Endometrial microvascular endothelial cells (primary cell): ENCODE measurements at regions not wholly inside any gene's neighbourhood (a gene's known extent, or its start where the extent isn't known, plus 50 kb on each side); places are given as distances from the start of the nearest gene placed in this dataset.

Experiments used
- in situ Hi-C: cut with HindIII; loops from 2 replicates; pipeline ENCODE4 v1.10.0; 2017; ENCODE audit warnings: low sequenced_read_pairs, low pct_unique_long_range_greater_than_20kb; ENCODE audit errors: inconsistent ontology term

DNA sequence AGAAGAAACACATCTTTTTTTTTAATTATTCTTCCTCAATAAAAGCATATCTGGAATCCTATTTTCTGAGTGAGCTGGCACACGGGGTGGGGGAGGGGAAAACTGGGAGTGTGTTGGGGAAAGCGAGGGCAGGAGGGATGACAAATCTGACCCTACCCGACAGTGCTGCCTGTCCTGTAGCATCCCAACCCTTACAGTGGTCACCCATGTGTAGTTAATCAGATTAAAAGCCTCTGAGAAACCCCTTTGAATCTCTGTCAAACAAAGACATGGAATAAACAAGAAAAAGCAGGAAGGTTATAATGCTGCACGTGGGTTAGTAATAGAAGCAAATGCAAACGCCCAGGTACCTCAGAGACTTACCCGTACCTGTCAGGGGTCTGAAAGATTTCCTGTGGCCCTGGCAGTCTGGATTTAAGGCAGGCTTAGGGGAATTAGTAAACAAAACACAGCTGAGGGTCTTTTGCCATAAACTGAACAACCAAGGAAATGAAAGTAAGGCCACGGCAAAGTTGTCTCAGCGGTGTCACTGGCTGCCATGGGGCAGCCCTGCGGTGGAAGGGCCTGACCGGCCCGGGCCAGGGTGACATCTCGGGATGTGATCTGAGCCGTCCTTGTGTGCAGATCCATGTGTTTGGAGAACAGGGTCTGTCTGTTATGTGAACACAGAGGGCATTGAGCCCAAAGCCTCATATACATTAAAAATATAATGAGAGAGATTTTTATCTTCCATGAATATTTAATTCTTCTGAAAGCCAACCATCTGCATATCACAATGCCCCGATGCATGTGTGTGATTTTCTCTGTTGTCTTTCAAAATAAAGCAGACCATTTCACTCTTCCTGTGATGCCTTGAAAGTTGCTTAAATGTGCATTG, 308.2 kb downstream of the ZNF608 start:
- in situ Hi-C loops: no loop called here

DNA sequence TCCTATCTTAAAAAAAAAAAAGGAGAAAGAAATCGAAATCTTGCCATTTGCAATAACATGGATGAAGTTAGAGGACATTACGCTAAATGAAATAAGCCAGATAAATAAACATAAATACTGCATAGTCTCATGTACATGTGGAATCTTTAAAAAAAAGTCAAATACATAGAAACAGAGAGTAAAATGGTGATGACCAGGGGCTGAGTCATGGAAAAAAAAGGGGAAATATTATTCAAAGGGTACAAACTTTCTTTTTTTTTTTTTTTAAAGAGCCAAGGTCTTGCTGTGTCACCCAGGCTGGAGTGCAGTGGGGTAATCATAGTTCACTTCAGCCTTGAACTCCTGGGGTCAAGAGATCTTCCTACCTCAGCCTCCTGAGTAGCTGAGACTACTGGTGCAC, 310.1 kb downstream of the ZNF608 start:
- in situ Hi-C loops: no loop called here

DNA sequence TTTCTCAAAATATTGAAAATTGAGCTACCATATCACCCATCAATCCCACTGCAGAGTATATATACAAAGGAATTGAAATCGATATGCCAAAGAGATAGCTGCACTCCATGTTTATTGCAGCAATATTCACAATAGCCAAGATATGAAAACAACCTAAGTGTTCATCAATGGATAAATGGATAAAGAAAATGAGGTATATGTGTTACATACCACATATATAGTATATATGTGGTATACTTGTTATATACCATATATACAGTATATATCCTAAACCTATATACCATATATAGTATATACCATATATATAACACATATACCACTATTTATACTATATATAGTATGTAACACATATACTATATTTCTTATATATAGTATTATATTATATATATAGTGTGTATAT, 313.3 kb downstream of the ZNF608 start:
- in situ Hi-C loops: no loop called here

DNA sequence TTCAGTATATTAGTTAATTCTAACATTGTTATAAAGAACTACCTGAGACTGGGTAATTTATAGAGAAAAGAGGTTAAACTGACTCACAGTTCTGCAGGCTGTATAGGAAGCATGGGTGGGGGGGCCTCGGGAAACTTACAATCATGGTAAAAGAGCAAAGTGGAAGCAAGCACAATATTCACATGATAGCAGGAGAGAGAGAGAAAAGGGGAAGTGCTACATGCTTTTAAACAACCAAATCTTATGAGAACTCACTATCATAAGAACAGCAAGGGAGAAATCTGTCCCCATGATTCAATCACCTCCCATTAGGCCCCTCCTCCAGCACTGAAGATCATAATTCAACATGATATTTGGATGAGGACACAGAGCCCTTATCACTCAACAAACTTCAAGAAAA, 324.9 kb downstream of the ZNF608 start:
- in situ Hi-C loops: no loop called here

DNA sequence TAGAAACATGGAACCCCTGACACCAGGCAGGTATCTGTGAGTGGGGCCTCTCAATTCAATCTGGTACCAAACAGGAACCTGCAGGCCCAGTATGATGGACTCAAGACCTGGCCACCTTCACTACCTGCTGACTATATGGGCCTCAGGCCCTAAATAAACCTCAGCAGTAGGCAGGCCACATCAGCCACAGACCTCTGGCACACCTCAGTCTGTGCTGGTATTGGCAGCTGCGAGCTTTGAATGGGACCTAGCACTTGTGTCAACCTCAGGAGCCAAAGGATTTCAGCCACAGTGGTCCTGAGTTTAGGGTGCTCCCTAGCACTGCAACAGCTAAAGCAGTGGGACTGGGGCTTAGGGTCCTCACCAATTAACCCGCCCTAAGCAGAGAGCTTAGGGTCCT, 325.5 kb downstream of the ZNF608 start:
- in situ Hi-C loops: no loop called here

DNA sequence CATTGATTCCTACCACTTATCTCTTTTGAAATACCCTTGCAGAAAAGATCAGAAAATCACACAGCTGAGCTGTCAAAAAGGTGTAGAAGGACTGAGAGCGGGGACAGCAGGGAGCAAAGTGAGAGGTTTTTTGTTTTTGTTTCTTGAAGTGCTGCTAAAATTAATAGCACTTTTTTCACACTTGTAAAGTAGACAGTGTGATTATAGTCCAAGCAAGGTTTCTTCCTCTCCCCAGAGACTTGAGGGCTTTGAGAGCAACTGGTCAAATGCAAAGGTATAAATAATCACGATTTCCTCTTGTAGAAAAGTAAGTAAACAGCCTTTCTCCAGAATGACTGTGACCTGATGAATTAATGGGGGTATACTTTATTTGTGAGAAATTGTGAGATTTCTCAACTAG, 326.9 kb downstream of the ZNF608 start:
- in situ Hi-C loops: no loop called here

DNA sequence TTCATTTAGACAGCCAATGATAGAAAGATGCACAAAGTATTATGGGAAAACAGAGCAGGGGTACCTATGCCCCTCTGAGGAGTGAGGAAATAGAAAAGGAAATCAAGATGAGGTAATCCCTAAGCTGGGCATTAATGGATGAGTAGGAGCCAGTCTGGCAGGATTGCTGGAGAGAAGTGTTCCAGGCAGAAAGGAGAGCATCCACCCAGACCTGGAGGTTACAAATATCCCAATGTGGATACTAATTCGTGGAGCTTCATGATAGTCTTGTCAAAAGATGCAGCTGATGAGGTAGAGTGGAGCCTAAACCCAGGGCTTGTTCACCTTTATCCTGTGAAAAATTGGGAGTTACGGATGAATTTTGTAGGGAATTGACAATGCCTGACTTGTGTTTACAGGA, 328.0 kb downstream of the ZNF608 start:
- in situ Hi-C loops: no loop called here

DNA sequence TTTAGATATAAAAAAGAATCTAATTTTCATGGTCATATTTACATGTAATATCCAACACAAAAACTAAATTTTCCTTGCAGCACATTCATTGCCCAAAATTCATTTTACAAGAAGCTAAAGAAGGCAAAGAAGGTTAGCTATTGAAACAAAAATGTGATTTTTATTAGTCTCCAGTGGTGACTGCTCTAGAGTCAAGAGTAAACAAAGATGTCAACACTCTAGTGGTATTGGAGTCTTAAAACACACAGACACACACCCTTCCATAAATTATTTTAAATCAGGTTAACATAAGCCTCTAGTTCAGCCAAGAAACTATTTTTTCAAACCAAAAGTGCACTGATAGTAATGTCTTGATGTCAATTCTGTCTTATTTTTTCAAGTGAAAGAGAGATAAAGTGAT, 329.2 kb downstream of the ZNF608 start:
- in situ Hi-C loops: no loop called here

DNA sequence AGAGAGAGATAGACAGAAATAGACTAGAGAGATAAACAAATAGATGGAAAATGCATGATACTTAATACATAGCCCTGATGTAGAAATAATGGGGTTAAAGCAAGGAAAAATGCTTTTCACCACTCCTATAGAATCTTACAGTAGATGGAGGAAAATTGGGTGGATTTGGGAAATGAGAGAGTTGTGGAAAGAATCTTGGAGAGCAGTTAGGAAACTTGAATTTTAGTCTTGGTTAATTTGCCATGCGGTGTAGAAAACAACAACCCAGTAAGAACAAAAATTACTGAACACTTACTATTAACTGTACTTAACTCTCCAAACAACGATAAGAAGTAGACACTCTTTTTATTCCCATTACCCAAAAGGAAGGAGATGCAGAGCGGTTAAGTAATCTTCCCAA, 329.8 kb downstream of the ZNF608 start:
- in situ Hi-C loops: no loop called here

DNA sequence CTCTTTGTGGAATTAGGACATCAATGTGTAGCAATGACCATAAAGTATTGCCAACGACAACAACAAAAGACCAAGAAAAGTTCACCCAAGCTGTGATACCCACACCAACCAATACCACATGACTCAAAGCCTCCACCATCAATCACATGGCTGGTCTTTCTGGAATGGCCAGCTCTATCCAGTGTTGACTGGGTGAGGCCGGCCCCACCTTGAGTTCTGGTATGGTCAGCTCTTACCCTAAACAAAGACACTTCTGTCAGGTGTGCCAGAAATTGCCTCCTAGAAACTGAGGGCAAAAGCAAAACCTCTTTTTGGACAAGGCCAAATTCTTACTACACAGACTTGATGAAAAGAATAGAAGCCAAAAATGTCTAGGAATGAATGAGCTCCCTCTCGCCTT, 331.5 kb downstream of the ZNF608 start:
- in situ Hi-C loops: no loop called here

DNA sequence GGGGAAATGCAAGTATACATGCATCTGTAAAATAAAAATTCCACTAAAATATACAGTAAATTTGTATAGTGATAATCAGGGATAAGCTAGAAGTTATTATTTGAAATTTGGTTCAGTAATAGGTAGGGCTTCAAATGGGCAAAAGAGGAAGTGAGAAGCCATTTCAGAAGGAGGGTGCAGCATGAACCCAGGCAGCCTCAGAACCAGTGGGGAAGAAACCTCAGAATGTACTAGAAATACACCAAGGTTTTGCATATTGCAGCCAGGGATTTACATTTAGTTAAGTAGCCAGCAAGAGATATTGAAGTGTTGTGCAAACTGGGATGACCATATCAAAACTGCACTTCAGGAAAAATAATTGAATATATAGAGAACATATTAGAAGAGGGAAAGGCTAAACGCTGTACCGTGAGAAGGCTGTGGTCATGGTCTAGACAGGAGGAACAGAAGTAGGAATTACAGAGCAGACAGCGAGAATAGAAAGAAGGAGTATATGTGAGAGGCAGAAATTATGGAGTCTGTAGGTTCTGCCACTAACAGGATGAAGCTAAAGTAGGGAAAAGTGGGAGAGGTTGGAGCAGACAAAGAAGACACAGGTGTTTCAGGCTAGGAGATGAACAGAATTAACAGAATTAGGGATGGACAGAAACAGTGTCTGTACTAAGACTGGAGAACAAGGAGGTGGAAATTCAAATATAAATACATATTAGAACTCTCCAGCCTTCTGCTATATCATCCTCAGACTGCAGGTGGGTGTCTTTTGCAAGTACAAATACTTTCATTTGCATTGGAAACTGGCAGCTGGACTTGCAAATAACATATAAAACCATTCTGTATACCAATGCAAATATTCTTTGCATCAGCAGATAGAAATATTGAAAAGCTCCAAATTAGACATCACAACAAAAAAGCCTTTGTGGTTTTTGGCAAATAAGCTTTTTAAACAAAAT, 335.6 kb downstream of the ZNF608 start:
- in situ Hi-C loops: no loop called here

DNA sequence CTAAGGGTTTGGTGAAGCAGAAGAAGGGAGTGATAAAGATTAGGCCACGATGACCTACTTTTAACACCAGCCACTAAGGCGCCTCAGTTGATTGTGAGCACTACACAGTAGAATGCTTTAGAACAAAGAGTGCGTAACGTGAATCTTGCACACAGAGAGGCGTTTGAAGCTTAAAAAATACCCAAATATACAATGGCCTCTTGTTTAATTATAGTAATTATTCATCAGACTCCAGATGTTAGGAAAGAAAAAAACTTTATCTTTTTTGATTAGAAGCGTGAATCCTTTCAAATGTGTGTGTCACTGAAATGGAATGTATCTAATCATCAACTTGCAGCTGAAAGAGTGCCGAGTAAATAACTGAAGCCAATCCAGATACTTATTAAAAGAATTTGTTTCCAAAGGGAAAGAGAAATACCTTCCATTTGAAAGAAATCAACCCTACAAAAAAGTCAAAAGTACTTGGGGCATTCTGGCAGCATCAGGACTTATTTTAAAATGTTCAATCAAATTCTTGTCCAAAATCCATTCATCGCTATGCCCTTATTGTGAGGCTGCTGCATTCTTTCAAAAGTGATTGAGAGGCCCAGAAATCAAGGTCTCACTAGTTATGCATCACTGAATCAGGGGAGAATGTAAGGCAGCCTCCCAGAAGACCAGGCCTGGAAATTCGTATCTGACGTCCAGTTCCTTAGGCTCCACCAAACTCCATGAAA, 337.5 kb downstream of the ZNF608 start:
- in situ Hi-C loops: no loop called here

DNA sequence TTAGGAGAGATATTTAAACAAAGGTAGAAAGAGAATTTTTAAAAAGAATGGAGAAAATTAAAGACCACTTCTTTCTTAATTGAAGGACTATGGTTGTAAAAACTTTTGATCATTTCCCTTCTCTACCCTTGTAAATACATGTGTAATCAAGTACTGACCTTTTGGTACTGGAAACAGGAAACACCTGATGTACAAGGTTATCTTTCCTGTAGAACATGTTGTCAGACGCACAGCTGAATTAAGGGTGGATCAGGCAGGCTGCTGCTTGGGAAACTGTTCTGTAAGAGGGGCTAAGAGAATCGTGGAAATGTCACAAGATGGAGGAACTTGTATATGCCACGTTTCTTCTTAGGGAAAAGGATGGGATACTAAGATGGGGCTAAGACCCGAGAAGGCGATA, 341.6 kb downstream of the ZNF608 start:
- in situ Hi-C loops: no loop called here

DNA sequence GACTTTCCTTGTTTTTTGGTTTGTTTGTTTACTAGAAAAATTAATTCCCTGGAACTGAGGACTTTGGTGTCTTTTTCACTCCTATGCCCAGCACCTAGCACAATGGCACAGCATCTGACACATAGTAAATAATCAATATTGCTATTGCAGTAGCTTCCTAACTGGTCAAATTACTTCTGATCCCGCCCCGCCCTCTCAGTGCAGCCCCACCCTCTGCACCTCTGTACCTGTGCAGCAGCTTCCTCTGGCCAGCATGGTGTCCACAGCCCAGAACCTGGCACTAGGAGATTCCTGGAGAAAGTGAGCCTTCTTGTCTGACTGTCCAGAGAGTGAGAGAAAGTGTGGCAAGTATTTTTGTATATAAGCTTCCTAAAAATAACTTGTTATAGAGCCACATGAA, 343.2 kb downstream of the ZNF608 start:
- in situ Hi-C loops: no loop called here

DNA sequence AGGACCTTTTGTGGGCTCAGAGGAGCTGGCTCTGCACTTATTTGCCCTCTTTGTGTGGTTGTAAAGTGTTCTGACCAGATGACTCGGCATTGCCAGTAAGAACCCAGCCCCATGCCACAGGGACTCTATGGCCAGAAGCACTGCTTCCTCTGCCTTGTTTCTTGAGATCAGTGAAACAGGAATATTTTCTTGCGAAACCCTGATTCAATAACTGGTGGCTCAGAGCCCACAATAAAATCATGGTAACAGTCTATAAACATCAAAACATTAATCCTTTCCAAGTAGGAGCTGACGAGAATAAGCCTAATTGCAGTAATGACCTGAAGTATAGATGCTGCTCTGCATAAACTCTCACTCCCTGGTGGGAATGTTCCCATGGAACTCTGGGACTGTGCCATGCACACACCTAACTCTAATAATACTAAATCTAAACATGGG, 344.3 kb downstream of the ZNF608 start:
- in situ Hi-C loops: no loop called here

DNA sequence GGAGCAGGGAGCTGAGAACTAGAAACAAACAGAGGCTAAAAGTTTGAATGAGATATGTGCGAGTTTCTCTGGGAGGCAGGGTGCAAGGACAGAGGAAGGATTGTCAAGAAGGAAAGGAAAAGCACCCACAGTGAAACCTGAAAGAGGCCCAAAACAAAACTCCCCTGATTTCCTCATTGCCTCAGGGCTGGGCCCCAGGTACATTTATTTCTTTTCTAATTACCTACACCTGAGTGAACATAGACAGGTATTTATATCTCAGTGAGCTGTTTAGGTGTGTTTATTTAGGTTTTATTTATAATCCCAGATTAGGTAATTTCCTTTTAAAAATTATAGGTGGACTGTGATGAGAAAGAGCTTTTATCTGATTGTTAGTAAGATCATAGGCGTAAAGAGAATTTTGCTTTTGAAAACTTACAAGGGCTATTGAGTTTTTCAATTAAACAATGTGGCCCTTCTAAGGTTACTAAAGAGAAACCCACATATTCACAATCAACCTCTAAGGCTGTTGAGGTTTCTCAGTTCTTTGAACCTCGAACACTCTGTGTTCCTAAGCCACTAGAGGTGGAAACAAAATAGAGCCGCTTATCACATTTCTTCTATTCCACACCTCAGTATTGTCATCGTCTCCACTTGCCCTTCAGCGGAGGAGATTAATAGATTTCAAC, 344.8 kb downstream of the ZNF608 start:
- in situ Hi-C loops: no loop called here

DNA sequence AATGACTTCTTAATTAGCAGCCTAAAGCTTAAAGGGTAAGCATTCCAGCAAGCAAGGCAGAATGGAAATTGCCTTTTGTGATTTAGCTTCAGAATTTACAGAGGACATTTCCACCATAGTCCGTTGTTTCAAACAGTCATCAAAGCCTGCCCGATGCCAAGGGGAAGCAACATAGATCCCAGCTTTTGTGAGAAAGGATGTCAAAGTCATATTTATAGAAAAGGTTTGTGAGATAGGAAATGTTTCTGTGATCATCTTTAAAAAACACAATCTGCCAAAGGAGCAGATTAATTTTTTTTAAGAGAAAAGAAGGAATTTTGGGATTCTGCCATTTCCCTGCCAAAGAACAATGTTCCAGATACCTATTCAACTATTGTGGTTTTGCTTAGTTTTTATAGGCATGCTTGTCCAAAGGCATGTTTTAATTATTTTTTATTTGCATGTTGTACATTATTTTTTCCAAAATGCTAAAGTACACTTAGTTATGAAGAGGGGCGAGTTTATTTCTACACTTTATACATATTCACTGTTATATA, 346.9 kb downstream of the ZNF608 start:
- in situ Hi-C loops: no loop called here

DNA sequence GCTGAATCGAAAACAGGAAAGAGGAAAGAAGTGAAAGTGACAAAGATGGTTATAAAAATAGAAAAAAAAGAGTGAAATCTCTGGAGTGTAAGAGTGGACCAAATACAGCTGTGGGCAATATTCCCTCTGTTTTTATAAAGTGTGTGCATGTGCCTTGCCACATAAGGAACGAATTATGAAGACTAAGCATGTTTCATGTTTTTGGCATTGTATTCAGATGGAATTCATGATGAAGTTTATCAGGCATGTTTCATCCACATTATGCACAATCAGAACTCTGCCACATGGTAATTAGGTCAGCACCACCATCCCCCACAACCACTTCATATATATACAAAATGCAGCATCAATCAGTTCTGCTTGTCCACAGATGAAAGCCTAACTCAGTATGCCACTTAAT, 348.0 kb downstream of the ZNF608 start:
- in situ Hi-C loops: no loop called here

DNA sequence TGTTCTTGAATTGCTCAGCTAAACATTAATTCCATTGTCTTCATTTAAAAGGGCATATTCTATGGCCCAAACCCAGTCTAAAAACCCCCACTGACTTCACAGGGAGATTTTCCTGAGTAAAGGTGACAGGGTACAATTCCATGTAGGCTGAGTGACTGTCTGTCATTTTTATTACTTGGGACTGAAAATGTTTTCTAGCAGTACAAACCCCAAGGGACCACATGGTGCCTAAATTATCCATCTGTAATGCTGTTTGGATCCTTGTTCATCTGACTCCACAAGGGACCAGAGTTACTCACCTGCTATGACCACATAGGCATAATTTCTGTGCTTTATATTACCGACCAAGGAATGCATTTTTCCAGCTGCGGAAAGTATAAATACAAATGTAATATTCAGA, 349.1 kb downstream of the ZNF608 start:
- in situ Hi-C loops: no loop called here
